GM19328 (cell line): ENCODE measurements at regions not wholly inside any gene's neighbourhood (a gene's known extent, or its start where the extent isn't known, plus 50 kb on each side); places are given as distances from the start of the nearest gene placed in this dataset.

Experiments used
- ATAC-seq: cut with Tn5 transposase; IDR thresholded peaks from one replicate; pipeline ENCODE4 v1.9.1; 2021; ENCODE audit warnings: mild to moderate bottlenecking, moderate library complexity; ENCODE audit not compliant: unreplicated experiment

- ATAC-seq, result no peak
These were observed 256.5 kb downstream of the MYCN start for GRCh38 chr2:16196687-16197503.

GRCh38 chr2:16195681-16196070 lies 255.3 kb downstream of the MYCN start:
- ATAC-seq, result no peak

- no peak for ATAC-seq
These were observed 254.8 kb downstream of the MYCN start for GRCh38 chr2:16194931-16195680.

- ATAC-seq, result no peak
These were observed 254.2 kb downstream of the MYCN start for GRCh38 chr2:16194530-16194929.

- no peak for ATAC-seq
These were observed 253.7 kb downstream of the MYCN start for GRCh38 chr2:16194096-16194390.

- ATAC-seq, result no peak
These were observed 252.3 kb downstream of the MYCN start for GRCh38 chr2:16192416-16193216.

- ATAC-seq, result no peak
These were observed 251.3 kb downstream of the MYCN start for GRCh38 chr2:16191431-16192200.

- no peak for ATAC-seq
These were observed 250.3 kb downstream of the MYCN start for GRCh38 chr2:16190446-16191270.

GRCh38 chr2:16189836-16190160 lies 249.4 kb downstream of the MYCN start:
- no peak for ATAC-seq

GRCh38 chr2:16189029-16189835 lies 248.9 kb downstream of the MYCN start:
- no peak for ATAC-seq

- ATAC-seq, result no peak
These were observed 248.0 kb downstream of the MYCN start for GRCh38 chr2:16188261-16188890.

GRCh38 chr2:16187482-16187817 lies 247.1 kb downstream of the MYCN start:
- no peak for ATAC-seq

GRCh38 chr2:16186661-16187481 lies 246.5 kb downstream of the MYCN start:
- no peak for ATAC-seq

GRCh38 chr2:16185801-16186272 lies 245.5 kb downstream of the MYCN start:
- no peak for ATAC-seq

- no peak for ATAC-seq
These were observed 244.8 kb downstream of the MYCN start for GRCh38 chr2:16184945-16185660.

- ATAC-seq, result no peak
These were observed 244.1 kb downstream of the MYCN start for GRCh38 chr2:16184341-16184890.

- ATAC-seq, result no peak
These were observed 243.0 kb downstream of the MYCN start for GRCh38 chr2:16183345-16183744.
